HEK293T (cell line): ENCODE measurements at regions not wholly inside any gene's neighbourhood (a gene's known extent, or its start where the extent isn't known, plus 50 kb on each side); places are given as distances from the start of the nearest gene placed in this dataset.

ENCODE experiments used
- CTCF ChIA-PET: fragments of 350-600 bp; formaldehyde crosslinking; extraction: SDS; loops from one replicate; lab custom pipeline; 2021; ENCODE audit warnings: antibody characterized with exemption, inconsistent platforms; lab: Yijun Ruan, JAX
- POLR2A ChIA-PET: fragments of 350-600 bp; formaldehyde crosslinking; extraction: SDS; loops from one replicate; lab custom pipeline; 2020; ENCODE audit warnings: antibody characterized with exemption, inconsistent platforms; lab: Yijun Ruan, JAX
- DNase-seq: peaks from one replicate; pipeline ENCODE4 v3.0.0; 2012; ENCODE audit warnings: mixed read lengths; ENCODE audit errors: extremely low spot score
- ARNT ChIP-seq: fragments of 450-650 bp; IDR thresholded peaks from 2 replicates; pipeline ENCODE4 v1.6.1; 2017; ENCODE audit warnings: mild to moderate bottlenecking
- BHLHE40 ChIP-seq: fragments of 450-650 bp; IDR thresholded peaks from 2 replicates; pipeline ENCODE4 v1.6.1; 2016; ENCODE audit warnings: mild to moderate bottlenecking, moderate library complexity, borderline replicate concordance
- CTBP1 ChIP-seq: fragments of 450-650 bp; IDR thresholded peaks from 2 replicates; pipeline ENCODE4 v1.6.1; 2016; ENCODE audit warnings: borderline replicate concordance
- ELF4 ChIP-seq: fragments of 450-650 bp; IDR thresholded peaks from 2 replicates; pipeline ENCODE4 v1.6.1; 2017; ENCODE audit warnings: antibody characterized with exemption
- FOXA1 ChIP-seq: fragments of 450-650 bp; IDR thresholded peaks from 2 replicates; pipeline ENCODE4 v1.6.1; 2016; ENCODE audit warnings: mild to moderate bottlenecking
- FOXK2 ChIP-seq: fragments of 450-650 bp; IDR thresholded peaks from 2 replicates; pipeline ENCODE4 v1.6.1; 2016; ENCODE audit warnings: mild to moderate bottlenecking
- FOXM1 ChIP-seq: fragments of 450-650 bp; IDR thresholded peaks from 2 replicates; pipeline ENCODE4 v1.6.1; 2017; ENCODE audit warnings: mild to moderate bottlenecking, borderline replicate concordance
- HDGF ChIP-seq: fragments of 450-650 bp; IDR thresholded peaks from 2 replicates; pipeline ENCODE4 v1.6.1; 2017; ENCODE audit warnings: antibody characterized with exemption, borderline replicate concordance
- L3MBTL2 ChIP-seq: fragments of 450-650 bp; conservative IDR thresholded peaks from 2 replicates; pipeline ENCODE4 v1.6.1; 2016; ENCODE audit warnings: mild to moderate bottlenecking
- LEF1 ChIP-seq: fragments of 450-650 bp; IDR thresholded peaks from 2 replicates; pipeline ENCODE4 v1.6.1; 2017; ENCODE audit warnings: mild to moderate bottlenecking, borderline replicate concordance
- NFRKB ChIP-seq: fragments of 450-650 bp; IDR thresholded peaks from 2 replicates; pipeline ENCODE4 v1.6.1; 2016; ENCODE audit warnings: mild to moderate bottlenecking, moderate library complexity
- PKNOX1 ChIP-seq: fragments of 450-650 bp; IDR thresholded peaks from 2 replicates; pipeline ENCODE4 v1.6.1; 2016
- SP1 ChIP-seq: fragments of 450-650 bp; IDR thresholded peaks from 2 replicates; pipeline ENCODE4 v1.6.1; 2017
- SUZ12 ChIP-seq: fragments of 450-650 bp; IDR thresholded peaks from 2 replicates; pipeline ENCODE4 v1.6.1; 2016; ENCODE audit warnings: mild to moderate bottlenecking
- TARDBP ChIP-seq: fragments of 450-650 bp; IDR thresholded peaks from 2 replicates; pipeline ENCODE4 v1.6.1; 2016
- ZNF384 ChIP-seq: fragments of 450-650 bp; IDR thresholded peaks from 2 replicates; pipeline ENCODE4 v1.6.1; 2016

- no peak for DNase-seq
- TF ChIP-seq PKNOX1 (no peak), FOXM1 (no peak), BHLHE40 (no peak), ZNF384 (no peak), ELF4 (no peak), TARDBP (no peak)
- CTCF ChIA-PET, result interaction anchor here (0.6 kb wide), 1 partner anchor 55 kb away, joined by 3 read pairs; no protein-coding TSS in a partner anchor
- POLR2A ChIA-PET, result no interaction called here
Observed at GRCh38 chr17:34823023-34823422, 138.2 kb downstream of the CCT6B start.

DNA sequence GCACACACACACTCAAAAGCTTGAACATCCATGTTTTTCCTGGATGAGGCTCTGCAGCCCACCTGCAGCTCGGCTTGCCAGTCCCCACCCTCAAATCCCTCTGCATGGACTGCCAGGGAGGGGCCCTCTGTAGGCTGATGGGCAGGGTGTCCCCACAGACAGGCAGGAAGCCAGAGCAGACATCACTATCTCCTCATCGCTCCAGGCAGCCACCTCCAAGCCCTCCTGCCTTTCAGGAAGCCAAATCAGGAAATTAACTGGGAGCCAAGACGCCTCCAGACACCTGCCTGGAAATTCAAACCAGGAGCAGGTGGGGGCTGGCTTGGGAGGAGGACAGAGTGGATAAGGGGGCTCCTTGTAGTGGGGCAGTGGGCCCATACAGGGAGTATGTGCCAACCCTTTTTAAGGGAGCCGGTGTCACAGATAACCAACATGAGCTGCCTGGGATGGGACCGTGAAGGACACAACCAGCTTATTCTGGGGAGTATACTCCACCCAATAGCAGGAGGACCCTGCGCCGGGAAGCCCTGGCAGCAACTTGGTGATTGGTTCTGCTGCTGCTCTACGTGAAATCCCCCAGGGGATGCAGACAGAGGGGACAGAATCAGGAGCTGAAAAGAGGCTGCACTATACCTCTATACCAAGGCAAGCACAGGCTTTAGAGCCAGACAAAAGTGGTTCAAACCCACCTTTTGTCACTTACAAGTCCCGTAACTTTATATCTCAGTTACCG is 139.1 kb downstream of the CCT6B start:
- no peak for DNase-seq
- ChIA-PET POLR2A (no interaction called here), CTCF (interaction anchor here (0.6 kb wide), 1 partner anchor 54 kb away, joined by 3 read pairs; no protein-coding TSS in a partner anchor)
- TF ChIP-seq NFRKB, result no peak
- no peak for TF ChIP-seq CTBP1
- TF ChIP-seq HDGF, result no peak
- TF ChIP-seq FOXA1, result no peak
- TF ChIP-seq ARNT, result no peak
- TF ChIP-seq FOXM1, result no peak
- TF ChIP-seq FOXK2, result no peak
- no peak for TF ChIP-seq L3MBTL2
- no peak for TF ChIP-seq SUZ12
- TF ChIP-seq ELF4, result no peak
- TF ChIP-seq ZNF384, result no peak
- no peak for TF ChIP-seq SP1
- no peak for TF ChIP-seq PKNOX1
- no peak for TF ChIP-seq TARDBP
- no peak for TF ChIP-seq BHLHE40
- TF ChIP-seq LEF1, result no peak

DNA sequence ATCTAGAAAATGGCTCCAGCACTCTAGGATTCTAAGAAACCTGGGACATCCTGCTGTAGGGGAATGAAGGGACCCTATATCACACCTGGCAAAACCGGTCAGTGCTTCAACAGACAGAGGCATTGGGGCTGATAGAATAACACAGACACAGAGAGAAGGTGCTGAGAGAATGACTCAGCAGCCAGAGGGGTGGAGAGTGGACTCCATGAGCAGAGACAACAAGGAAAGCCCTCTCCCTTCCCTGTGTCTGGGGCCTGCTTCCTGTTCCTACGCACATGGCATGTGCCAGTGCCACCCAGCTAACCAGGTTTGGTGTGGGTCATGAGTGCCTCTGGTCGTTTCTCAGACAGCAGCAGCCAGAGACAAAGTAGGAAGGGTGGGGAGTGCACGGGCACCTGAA is 140.3 kb downstream of the CCT6B start:
- DNase-seq, result no peak
- ChIA-PET CTCF (no interaction called here), POLR2A (no interaction called here)
- TF ChIP-seq ELF4 (no peak), LEF1 (no peak), ZNF384 (no peak), TARDBP (no peak), ARNT (no peak), L3MBTL2 (no peak), NFRKB (no peak), BHLHE40 (no peak), FOXM1 (no peak), CTBP1 (no peak), FOXK2 (no peak), FOXA1 (no peak), SP1 (no peak), SUZ12 (no peak)

DNA sequence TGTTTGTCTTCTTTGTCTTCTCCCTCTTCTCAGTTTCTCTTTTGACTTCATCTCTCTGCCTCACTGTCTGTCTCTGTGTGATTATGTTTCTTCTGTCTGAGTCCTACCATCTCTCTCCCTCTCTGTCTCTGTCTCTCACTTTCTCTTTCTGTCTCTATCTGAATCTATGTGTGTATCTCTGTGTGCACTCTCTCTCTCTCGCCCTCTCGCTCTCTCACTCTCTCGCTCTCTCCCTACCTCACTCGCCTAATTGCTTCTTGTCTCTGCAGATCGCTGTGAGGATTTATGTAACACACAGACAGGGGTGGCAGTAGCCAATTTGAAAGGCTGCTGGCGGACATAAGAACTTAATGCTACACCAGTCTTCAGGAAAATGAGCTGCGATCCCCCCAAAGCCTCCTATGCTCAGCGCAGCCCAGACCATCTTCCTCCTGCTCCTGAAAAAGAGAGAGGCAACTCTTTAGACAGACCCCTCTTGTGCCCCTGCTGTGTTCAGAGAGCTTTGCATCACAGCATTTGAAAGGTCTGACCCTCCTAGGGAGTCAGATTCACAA is 140.9 kb downstream of the CCT6B start:
- no peak for DNase-seq
- ChIA-PET CTCF (no interaction called here), POLR2A (no interaction called here)
- TF ChIP-seq L3MBTL2, result no peak
- TF ChIP-seq ZNF384, result no peak
- TF ChIP-seq CTBP1, result no peak
- TF ChIP-seq LEF1, result no peak
- no peak for TF ChIP-seq TARDBP
- no peak for TF ChIP-seq NFRKB
- no peak for TF ChIP-seq FOXA1
- TF ChIP-seq ELF4, result no peak

DNA sequence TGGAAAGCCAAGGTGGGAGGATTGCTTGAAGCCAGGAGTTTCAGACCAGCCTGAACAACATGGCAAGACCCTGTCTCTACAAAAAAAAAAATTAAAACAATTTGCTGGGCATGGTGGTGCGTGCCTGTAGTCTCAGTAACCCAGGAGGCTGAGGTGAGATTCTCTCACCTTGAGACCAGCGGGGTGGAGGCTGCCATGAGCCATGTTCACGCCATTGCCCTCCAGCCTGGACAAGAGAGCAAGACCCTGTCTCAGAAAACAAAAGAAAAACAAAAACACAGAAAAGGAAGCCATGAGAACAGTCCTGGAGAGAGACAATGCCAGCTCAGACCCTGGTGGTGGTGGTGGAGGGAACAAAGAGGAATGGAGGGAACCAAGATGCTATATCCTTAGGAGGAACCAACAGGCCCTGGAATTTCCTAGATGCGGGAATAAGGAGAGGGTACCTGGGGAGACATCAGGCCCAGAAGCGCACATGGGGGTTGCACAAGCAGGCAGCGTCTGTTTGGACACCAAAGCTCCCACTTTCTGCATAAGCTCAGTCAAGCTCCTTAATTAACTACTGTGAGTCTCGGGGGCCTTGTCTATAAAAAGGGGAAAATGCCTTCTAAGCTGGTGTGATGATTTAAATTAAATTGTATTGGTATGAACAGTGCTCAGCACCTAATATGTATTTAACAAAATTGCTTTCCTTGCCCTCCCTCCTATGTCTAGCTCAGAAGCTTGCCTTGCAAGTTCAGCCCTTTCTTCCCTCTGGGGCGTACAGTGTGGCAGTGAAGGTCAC is 143.8 kb downstream of the CCT6B start:
- ChIA-PET POLR2A (no interaction called here), CTCF (no interaction called here)
- TF ChIP-seq L3MBTL2 (no peak), ARNT (no peak), FOXA1 (no peak), FOXM1 (no peak), FOXK2 (no peak), BHLHE40 (no peak), LEF1 (no peak), PKNOX1 (no peak), TARDBP (no peak), ZNF384 (no peak), CTBP1 (no peak), HDGF (no peak), SP1 (no peak)
- DNase-seq, result no peak

GRCh38 chr17:34816848-34817247 is 144.4 kb downstream of the CCT6B start:
- ChIA-PET CTCF (no interaction called here), POLR2A (no interaction called here)

More at GRCh38 chr17:34816848-34817247, 144.4 kb downstream of the CCT6B start:
- no peak for DNase-seq
- TF ChIP-seq FOXK2, result no peak
- no peak for TF ChIP-seq BHLHE40
- TF ChIP-seq ZNF384, result no peak
- TF ChIP-seq ARNT, result no peak
- TF ChIP-seq ELF4, result no peak
- no peak for TF ChIP-seq PKNOX1
- no peak for TF ChIP-seq FOXA1
- no peak for TF ChIP-seq SP1
- no peak for TF ChIP-seq CTBP1
- no peak for TF ChIP-seq NFRKB
- no peak for TF ChIP-seq FOXM1
- no peak for TF ChIP-seq SUZ12
- TF ChIP-seq HDGF, result no peak
- TF ChIP-seq TARDBP, result no peak
- TF ChIP-seq L3MBTL2, result no peak
- TF ChIP-seq LEF1, result no peak
